AG08395 (cell line): ENCODE measurements at regions not wholly inside any gene's neighbourhood (a gene's known extent, or its start where the extent isn't known, plus 50 kb on each side); places are given as distances from the start of the nearest gene placed in this dataset.
"Not testable (repeated sequence)": the region's sequence is repeated elsewhere in the genome, so short reads cannot be mapped to it uniquely, and the experiment has no call there.

Experiments used
- DNase-seq: peaks from one replicate; pipeline ENCODE4 v3.0.0; 2012; ENCODE audit warnings: mixed read lengths, low spot score

DNA sequence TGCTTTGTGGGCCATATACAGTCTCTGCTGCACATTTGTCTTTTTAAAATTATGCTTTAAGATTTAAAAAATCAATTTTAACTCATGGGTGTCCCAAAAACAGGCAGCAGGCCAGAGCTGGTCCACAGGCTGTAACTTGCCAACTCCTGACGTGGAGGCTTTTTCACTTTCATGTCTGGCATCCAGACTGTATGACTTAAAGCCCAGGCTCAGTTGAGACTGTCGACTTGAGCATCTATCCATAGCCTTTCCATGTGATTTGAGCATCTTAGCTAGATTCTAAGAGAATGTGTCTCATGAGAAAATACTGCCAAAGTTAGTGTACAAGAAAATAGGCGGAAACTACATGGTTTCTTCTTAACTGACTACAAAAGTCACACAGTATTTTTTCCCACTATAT, 559.0 kb upstream of the TUSC1 start:
- DNase-seq = no peak

DNA sequence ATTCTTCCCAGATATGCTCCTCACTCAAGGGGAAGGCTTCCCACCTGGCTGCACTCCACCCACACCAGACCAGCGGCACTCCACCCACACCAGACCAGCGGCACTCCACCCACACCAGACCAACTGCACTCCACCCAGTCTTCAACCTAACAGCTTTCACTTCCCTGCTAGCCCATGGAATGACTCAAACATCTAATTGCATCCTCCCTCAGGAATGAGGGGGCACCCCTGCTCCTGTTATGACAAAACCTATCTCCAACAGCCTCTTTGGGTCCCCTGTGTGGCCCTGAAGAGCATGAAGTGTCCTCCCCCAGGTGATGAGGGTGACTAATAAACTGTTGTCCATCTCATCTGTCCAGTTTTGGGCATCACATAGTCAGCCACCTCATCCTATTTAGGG, 556.6 kb upstream of the TUSC1 start:
- DNase-seq = peak; percentile 10

DNA sequence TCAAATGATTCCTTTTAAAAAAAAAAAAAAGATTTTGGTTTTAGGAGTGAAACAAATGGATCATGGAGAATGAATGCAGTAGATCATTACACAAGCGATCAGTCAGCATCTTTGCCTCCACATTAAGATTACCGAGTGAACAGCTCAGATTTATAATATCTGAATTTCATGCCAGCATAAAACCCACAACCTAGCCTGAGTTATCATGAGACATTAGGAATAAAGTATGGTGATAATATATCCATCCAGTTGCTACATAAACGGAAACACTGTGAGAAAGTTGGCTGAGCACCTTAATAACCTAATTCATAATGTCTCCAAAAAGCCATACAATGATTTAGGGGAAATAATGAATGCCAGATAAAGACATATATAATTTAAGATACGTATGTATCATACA, 553.1 kb upstream of the TUSC1 start:
- no peak for DNase-seq

DNA sequence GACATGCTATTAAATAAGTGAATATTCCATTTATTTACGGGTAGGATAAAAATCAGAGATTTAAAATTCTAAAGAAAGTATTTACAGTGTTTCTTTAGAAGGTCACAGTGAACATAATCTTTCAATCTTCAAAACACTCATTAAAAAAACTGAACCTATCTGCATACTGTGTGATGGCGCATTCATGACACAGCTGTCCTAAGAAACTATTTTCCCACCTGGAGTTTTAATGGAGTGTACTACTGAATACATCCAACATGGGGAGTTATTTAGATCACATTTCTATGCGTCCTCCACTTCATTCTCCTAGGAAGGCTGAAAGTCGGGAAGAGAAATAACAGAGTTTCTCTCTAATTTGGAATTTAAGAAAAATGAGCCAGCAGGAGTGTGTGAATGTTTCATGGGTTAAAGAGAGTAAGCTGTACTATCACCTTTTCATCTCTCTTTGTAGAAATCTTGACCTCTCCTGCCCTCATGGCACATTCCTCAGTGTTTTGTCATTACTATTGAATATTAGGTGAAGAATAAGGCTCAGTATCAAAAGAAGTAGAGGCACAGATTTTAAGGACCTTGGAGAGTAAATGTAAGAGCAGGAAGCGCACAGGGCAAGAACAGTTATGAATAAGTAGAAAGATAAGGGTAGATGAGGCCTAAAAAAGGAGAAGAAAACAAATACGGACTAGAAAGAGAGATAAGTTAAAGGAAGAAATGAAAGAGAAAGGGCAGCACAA, 551.2 kb upstream of the TUSC1 start:
- no peak for DNase-seq

DNA sequence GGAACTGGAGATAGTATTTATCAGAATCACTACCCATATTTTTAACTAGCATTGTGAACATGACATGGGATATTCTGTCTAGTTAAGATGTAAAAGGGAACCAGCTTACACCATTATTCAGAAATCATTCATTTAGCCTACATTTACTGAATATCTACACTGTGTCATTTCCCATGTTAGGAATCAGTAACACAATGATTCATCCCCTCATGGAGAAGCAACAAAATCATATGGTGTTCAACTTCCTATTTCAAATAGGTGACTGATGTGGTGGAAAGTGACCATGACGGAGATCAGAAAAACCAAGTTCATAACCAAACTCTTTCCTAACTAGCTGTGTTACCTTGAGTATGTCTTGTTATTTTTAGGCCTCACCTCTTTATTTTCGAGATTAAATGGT, 550.0 kb upstream of the TUSC1 start:
- no peak for DNase-seq

DNA sequence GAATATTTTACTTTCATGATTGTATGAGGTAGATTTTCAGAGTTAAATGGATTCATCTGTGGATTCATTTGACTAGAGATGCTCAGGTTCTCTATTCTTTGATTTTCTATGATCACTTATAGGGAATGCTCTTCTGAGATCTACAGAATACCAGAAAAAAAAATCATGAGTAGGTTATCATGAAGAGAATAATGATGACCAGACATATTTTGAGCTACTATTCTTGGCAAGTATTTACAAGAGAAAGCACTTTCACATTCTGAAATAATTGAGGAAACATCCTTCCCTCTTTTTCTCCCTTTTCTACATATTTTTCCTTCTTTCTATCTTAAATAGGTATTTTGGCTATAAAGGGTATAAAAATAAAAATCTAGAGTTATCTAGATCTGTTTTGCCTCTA, 543.0 kb upstream of the TUSC1 start:
- DNase-seq = no peak

DNA sequence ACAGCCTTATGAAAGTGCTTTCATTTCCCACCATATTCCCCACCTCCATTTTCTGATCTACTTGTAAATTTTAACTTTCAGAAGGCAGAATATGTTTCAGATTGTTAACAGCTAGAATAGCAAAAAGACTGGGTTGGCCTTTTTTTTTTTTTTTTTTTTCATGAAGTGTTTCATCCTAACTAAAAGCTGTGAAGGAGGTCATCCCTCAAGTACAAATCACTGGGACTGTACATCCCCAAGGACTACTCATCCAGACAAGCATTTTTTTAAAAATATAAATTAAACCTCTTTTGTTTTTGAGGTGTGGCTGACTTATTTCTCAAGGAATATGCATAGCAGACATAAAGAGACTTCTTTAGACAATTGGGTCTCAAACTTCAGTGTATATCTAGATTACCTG, 542.1 kb upstream of the TUSC1 start:
- no peak for DNase-seq

DNA sequence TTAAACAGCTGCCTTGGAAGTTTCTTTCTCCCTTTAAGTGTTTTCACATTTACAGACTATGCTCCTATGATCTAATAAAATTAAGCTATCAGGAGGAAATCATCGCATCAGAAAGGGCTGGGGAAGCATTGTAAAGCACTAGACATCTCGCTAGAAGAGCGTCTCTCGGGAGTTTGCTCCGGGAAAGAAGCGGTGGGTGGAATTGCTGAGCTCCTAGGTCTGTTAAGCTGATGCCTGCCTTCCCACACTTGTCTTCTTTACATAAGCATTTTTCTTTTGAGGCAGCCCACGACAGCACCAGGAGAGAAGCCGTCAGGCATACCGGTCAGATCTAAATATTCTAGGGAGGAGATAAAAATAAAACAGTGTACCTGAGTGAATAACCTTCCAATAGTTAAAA, 541.7 kb upstream of the TUSC1 start:
- DNase-seq = no peak

DNA sequence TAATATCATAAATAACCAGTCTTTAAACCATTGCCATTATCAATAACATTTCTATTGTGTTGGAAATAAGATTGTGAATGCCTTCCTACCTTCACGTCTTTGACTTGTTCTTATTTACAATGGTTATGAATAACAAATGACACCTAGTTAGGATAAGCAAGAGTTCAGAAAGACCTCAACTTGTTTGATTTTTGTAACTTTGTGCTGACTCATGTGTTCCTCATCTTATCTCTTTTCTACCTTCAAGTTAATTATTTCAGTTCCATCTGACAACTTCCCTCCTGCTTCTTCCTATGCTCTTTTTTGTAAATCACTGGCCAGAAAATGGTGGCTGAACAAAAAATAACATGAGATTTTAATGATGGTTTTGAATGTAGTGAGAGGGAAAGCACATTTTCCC, 538.5 kb upstream of the TUSC1 start:
- no peak for DNase-seq

DNA sequence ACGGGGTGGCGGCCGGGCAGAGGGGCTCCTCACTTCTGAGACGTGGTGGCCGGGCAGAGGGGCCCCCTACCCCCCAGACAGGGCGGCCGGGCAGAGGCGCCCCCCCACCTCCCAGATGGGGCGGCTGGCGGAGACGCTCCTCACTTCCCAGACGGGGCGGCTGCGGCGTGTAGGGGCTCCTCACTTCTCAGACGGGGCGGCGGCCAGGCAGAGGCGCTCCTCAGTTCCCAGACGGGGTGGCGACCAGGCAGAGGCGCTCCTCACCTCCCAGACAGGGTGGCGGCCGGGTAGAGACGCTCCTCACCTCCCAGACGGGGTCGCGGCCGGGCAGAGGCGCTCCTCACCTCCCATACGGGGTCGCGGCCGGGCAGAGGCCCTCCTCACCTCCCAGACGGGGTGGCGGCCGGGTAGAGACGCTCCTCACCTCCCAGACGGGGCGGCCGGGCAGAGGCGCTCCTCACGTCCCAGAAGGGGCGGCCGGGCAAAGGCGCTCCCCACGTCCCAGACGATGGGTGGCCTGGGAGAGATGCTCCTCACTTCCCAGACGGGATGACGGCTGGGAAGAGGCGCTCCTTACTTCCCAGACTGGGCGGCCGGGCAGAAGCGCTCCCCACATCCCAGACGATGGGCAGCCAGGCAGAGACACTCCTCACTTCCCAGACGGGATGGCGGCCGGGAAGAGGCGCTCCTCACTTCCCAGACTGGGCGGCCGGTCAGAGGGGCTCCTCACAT, 536.6 kb upstream of the TUSC1 start:
- not testable (repeated sequence) for DNase-seq

DNA sequence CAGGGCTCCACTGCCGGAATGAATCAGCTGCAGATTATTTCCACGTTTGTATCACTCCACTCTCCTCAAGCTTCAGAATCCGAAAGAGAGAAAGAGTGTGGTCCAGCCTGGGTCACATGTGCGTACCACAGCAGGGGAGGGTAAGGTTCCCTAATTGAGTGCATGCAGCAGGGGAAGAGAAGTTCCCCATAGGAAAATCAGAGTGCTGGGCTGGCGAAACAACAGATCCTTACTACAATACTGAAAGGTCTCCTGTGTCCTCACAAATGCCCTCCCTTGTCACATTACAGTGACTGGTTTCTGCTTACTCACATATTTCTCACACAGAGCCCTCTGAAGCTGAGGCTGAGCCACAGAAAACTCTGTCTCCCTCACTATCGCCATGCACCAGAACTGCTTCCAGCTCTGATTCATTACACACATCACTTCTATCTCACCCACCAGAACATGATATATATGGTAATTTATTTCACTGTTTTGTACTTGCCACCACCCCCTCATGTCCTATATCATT, 532.2 kb upstream of the TUSC1 start:
- DNase-seq = peak; percentile 58

DNA sequence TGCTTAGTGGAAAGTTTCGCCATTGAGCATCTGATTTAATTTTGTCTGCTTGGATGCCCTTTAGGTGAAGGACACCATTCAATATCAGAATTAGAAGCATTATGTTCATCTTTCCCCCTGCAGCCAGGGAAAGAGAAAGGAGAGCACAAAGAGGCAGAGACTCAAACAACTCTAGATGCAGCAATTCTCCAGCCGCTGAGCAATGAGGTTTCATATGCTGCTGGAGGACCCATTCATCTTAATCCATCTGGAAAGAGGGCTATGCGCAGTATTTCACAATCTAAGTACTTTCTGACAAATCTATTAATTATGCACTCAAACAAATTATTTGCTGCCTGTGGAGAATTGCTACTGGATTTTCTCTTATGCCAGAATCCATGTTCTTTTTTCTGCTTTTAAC, 527.0 kb upstream of the TUSC1 start:
- no peak for DNase-seq

DNA sequence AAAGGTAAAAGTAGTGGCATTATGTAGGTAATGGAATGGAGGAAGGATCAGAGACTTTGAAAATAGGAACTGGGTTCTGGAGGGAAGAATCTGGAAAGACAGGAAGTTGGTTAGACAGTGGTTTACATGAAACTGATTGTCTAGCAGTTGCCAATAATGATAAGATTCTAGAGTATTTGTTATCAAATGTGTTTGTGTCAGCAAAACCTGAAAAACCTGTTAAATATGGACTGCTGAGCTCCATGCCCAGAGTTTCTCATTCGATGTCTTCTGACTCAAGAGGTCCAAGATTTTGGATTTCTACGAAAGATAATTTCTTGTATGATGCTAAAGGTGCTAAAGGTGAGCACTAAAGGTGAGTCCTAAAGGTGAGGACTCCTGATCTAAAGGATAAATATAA, 515.0 kb upstream of the TUSC1 start:
- DNase-seq = no peak

DNA sequence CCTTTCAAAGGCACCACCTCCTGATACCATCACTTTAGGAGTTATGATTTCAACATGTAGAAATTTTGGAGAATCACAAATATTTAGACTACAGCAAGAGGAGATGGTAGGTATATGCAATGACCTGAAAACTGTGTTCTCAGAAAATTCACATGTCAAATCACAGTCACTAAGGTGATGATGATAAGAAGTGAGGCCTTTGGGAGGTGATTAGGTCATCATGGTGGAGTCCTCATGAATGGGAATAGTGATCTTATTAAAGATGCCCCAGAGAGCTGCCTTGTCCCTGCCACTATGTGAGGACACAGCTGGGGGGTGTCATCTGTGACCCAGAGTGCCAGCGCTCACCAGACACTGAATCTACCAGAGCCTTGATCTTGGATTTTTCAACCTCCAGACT, 513.5 kb upstream of the TUSC1 start:
- no peak for DNase-seq

DNA sequence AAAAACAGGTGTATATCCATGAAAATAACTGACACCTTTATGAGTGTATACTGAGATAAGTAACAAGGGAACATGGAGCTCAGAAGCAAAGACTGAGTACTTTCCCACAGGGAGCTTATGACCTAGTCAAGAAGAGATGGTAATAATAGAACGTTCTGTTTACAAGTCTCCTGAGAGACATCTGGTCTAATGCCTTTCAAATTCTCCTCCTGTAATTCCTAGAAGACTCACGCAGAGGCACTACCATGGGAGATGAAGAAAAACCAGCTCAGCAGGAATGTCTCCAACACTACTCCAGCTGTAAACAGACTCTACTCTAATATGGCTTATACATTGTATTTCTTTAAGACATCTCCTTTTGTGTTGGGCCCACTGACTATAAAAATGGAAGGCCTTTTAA, 503.6 kb upstream of the TUSC1 start:
- DNase-seq = no peak

DNA sequence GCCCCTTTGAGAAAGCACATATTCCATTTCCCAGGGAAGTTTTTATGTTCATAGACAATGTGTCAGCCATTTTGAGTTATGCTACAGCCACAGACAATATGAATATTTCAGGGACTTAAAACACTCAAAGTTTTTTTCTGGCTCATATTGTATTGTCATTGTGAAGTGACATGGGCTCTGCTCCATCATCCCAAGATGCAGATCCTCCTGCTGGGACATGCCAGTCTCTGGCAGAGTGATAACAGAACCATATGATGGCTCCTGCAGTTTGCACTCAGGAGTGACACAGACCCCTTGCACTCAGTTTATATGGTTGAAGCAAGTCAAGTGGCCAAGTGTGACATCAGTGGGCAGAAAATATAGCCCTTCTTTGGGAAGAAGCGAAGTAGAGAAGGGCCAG, 498.4 kb upstream of the TUSC1 start:
- no peak for DNase-seq

DNA sequence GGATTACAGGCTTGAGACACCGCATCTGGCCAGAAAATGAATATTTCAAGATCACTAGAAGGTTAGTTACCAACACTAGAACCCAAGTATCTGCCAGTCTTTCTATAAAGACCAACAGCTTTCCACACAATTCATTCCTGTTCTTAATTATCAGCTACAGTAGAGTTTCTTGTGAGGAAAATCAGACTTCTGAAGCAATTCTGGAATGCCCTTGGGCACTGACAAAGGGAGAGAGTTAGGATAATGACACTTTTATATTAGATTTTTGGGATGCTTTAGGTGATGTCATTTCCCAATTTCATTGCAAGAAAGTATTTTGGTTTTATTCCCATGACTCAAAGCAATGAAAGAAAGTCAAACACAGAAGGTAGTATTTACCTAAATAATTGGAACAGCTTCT, 497.0 kb upstream of the TUSC1 start:
- DNase-seq = peak; percentile 64

DNA sequence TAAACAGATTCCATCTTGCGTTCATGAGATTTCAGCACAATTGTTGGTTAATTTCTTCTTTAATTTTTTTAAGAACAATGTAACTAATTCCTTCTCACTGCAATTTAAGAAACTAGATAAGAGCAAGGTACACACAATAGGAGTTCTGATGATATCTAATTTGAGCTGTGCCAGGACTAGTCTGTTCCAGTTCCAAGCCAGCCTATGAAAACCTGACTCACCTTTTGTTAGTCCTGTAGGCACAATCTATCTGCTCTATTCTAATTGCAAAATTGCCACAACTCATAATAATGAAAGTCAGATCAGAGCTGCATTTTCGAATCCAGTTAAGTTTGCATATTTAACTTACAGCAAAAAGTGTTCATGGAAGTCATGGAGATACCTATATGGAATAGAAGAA, 494.1 kb upstream of the TUSC1 start:
- no peak for DNase-seq

DNA sequence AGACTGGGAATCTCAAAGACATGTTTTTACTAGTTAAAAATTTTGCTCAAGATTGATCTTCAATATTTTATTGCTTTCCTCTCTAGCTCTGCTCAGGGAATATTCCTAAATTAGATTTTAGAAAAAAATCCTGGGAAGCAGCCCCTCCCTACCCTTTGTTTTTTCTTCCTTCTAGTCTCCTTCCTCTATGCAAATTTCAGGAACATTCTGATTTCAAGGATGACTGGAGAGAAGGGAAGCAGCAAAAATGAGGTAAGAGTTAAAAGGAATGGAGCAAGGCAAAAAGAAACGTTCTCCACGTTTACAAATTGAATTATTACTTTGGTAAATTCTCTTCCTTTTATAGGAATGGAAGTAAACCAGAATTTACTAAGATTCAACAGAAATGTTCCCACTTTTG, 493.4 kb upstream of the TUSC1 start:
- no peak for DNase-seq

DNA sequence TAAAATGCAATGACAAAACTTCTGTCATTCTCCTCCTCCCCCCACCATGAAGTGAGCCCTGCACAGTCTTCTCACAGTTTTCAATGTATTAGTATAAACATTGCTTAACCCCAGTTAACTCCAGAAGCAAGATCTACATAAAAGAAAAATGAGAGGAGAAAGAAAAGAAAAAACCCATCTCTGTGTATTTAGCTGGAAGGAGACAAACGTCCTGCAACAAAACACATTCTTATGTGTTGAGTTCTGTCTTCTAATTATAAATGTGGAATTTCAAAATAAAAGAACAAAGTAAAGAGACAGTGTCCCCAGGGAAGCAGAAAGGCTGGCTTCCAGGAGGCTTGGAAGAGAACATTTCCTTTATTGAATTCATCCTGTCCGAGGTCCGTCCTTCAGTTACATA, 491.9 kb upstream of the TUSC1 start:
- DNase-seq = peak; percentile 50

DNA sequence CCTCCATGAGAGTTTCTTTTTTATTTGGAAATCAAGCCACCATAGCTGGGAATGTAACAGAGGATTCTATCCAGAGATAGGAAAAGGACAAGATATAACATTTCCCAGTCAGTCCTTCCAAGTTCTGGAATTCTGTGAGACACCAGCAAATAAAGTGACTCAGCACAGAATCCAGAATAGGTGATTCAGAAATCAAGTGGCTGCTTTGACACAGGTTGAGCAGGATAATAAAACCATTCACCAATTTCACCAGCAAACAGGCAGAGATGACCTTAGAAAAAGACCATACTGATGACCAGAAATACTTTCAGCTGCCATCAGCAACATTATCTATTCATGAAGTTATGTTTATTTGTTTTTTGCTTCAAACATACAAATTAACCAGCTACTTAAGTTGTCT, 491.5 kb upstream of the TUSC1 start:
- DNase-seq = peak; percentile 18

DNA sequence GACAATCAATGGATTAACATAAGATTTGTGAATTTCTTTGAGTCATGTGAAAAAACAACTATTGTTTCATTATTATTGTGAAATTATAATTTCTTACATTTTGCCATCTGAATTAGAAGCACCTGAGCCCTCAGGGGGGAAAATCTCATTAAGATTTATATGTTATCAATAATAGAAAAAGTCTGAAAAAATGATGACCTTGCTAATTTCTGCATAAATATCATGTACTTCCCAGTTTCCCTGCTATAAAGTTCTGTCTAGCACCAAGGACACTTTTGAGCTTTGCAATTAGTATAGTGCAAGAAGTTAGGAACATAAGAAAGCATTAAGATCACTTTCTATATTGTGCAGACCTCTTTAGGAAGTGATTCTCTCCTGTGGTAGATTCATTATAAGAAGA, 488.3 kb upstream of the TUSC1 start:
- no peak for DNase-seq

DNA sequence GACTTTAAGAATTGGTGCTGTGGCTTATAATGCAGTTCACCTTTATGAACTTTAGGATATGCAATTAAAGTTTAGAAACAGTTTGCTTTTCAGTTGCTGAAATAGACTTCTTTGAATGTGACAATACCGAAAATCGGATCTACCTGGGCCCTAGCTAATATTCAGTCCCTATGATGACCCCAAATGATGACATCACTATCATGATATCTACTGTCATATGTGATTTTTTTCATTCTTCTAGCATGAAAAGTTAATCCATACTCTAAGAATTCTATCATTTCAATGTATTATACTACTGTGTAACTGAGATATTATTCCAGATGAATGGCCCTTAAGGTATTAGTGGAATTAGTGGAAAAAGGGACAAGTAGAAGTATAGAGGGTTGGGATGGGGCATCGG, 487.2 kb upstream of the TUSC1 start:
- DNase-seq = no peak

DNA sequence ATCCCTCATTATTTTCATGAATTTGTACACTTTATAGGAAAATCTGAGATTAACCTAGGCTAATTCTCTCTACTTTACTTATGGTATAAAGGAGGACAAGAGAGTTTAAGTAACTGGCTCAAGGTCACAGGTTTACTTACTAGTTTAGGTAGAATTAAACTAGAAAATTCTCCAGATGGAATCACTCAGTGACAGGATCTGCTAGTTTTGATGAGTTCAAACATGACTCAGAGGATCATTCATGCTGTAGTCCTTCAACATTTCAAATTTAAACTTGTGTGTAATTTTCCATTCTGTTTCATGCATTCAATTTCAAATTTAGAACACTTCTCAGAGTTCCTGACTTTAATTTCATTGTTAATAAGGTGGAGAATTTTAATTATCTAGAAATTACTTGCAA, 485.7 kb upstream of the TUSC1 start:
- peak; percentile 22 for DNase-seq
